GM23248 (cell line): ENCODE measurements at regions not wholly inside any gene's neighbourhood (a gene's known extent, or its start where the extent isn't known, plus 50 kb on each side); places are given as distances from the start of the nearest gene placed in this dataset.

Source experiments
- EZH2 ChIP-seq: fragments of 200-600 bp; sonication (generic); IDR thresholded peaks from 2 replicates; pipeline ENCODE4 v1.6.1; 2018; ENCODE audit warnings: antibody characterized with exemption, mild to moderate bottlenecking; ENCODE audit not compliant: insufficient read depth, poor library complexity, severe bottlenecking
- EZH2phosphoT487 ChIP-seq: fragments of 200-600 bp; sonication (generic); IDR thresholded peaks from 2 replicates; pipeline ENCODE4 v1.6.1; 2018; ENCODE audit warnings: antibody characterized with exemption, moderate library complexity, mild to moderate bottlenecking, low read depth; ENCODE audit not compliant: insufficient read depth

DNA sequence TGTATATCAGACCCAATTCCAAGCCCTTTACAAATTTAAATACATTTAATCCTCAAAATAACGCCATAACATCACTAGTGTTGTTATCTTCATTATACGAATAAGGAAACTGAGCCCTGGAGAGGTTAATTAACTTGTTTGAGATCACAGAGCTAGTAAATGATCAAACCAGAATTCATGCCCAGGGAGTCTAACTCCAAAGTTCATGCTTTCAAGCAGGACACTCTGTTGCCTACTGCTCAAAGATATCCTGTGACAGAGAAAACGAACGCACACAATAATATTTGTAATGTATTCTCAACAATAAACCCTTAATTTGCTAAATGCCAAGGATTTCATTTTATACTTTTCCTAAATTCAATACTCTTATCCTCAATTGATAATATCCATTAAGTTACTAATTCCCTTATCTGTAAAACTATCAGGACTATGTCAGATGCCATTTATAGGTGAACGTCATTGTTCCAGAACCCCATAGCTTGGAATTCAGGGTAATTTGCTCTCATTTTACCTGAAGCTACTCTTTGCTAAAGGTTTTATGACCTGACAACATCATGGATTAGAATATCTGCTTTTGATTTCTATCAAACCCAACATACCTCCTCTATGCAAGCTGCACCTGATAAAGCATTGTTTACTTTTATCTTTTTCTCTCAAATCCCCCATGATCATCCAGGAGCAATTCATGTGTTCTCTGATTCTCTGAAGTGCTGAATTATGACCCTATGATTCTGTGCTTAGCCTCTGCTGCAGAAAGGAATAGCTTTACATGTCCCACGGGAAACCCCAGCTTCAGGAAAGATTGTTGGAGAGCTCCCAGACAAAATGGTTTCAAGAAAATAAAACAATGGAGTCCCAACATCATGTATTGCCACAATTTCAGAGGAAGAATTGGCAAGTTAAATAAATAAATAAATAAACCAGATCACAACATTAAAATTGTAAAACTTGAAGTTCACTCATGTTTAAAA, 150.2 kb upstream of the CDK1 start:
- TF ChIP-seq EZH2 (no peak), EZH2phosphoT487 (no peak)
